SK-N-MC (cell line): ENCODE measurements at regions not wholly inside any gene's neighbourhood (a gene's known extent, or its start where the extent isn't known, plus 50 kb on each side); places are given as distances from the start of the nearest gene placed in this dataset.

Source experiments
- DNase-seq: peaks from one replicate; pipeline ENCODE4 v3.0.0-alpha.2; 2011; ENCODE audit warnings: low read depth, low spot score
- H3K27ac ChIP-seq: fragments of 200-600 bp; sonication (generic); 2 replicates; pipeline ENCODE4 v1.5.1; 2016; ENCODE audit warnings: mixed run types
- H3K36me3 ChIP-seq: fragments of 200-600 bp; sonication (generic); 2 replicates; pipeline ENCODE4 v1.6.1; 2017; ENCODE audit warnings: antibody characterized with exemption, low read length, mixed read lengths; ENCODE audit not compliant: insufficient read depth
- H3K4me3 ChIP-seq: fragments of 200-600 bp; sonication (generic); 2 replicates; pipeline ENCODE4 v1.5.1; 2016
- H3K9ac ChIP-seq: fragments of 200-600 bp; sonication (generic); 2 replicates; pipeline ENCODE4 v1.8.0; 2017; ENCODE audit warnings: mixed run types, mixed read lengths; ENCODE audit not compliant: insufficient read length
- H3K9me3 ChIP-seq: fragments of 200-600 bp; sonication (generic); 2 replicates; pipeline ENCODE4 v1.6.1; 2017; ENCODE audit warnings: low read depth, mild to moderate bottlenecking, antibody characterized with exemption, low read length, moderate library complexity, mixed read lengths
- EZH2 ChIP-seq: fragments of 200-600 bp; sonication (generic); IDR thresholded peaks from one replicate; pipeline ENCODE4 v1.6.1; 2017; ENCODE audit warnings: antibody characterized with exemption
- FOXP2 ChIP-seq: optimal IDR thresholded peaks from 2 replicates; pipeline ENCODE3; 2011; ENCODE audit warnings: mild to moderate bottlenecking, moderate library complexity; ENCODE audit not compliant: insufficient read depth; ENCODE audit errors: extremely low read length, control extremely low read depth
- POLR2AphosphoS5 ChIP-seq: IDR thresholded peaks from 2 replicates; pipeline ENCODE4 v1.6.1; 2012; ENCODE audit warnings: mild to moderate bottlenecking, low read depth, low read length, borderline replicate concordance

DNA sequence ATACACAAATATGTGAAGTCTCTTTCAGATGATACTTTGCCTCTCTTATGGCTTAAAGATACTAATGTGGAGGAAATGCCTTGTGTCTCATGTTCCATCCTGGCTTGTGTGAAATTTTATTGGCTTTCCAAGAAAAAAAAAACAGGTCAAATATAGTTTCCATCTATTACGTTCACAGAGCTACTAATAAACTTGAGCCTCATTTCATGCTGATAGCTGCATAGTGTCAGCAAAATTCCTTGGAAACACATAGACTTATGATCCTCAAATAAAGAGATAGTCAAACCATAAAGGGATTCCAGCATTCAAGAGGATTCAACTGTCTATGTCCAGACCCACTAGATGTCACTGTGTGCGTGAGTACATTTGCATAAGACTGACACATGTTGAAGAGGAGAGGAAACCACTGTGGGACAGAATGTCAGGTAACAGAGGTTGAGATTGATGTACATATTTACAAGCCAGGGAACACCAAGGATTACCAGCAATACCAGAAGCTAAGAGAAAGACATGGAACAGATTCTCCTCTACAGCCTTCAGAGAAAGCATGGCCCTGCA is 266.6 kb downstream of the COL12A1 start:
- H3K4me3 ChIP-seq: no peak overlapping the region
- no peaks in the 10 kb centered on the region for H3K9me3 ChIP-seq
- TF ChIP-seq POLR2AphosphoS5 (no peak), EZH2 (no peak), FOXP2 (no peak)
- no peaks in the 10 kb centered on the region for H3K36me3 ChIP-seq
- H3K27ac ChIP-seq: no peak overlapping the region
- H3K9ac ChIP-seq: no peak overlapping the region
- no peak for DNase-seq

DNA sequence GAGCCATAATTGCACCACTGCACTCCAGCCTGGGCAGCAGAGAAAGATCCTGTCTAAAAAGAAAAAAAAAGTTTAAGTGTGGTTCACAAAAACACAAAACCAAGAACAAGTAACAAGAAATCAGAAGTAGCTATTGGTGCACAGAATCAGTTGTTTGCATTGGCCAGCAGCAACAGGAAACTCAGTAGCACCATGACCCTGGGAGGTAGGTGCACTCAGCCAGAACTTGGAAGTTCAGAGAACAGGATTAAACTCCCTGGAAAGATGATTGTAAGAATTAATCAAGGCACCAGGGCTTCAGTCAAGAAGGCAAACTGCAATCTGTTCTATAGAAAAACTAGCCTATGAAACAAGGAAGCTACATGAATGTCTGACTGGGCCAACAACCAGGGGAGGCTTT is 267.9 kb downstream of the COL12A1 start:
- Histone ChIP-seq H3K9ac (no peak overlapping the region), H3K4me3 (no peak overlapping the region), H3K27ac (no peak overlapping the region), H3K36me3 (no peaks in the 10 kb centered on the region), H3K9me3 (no peaks in the 10 kb centered on the region)
- no peak for DNase-seq
- TF ChIP-seq EZH2 (no peak), POLR2AphosphoS5 (no peak), FOXP2 (no peak)

- no peak overlapping the region for H3K4me3 ChIP-seq
- DNase-seq: no peak
- no peak overlapping the region for H3K9ac ChIP-seq
- H3K36me3 ChIP-seq: no peaks in the 10 kb centered on the region
- TF ChIP-seq FOXP2: no peak
- no peaks in the 10 kb centered on the region for H3K9me3 ChIP-seq
- no peak overlapping the region for H3K27ac ChIP-seq
Measured at GRCh38 chr6:74936886-74937285, 269.0 kb downstream of the COL12A1 start.

GRCh38 chr6:74932232-74932888 is 273.5 kb downstream of the COL12A1 start:
- DNase-seq: no peak
- Histone ChIP-seq H3K36me3 (no peaks in the 10 kb centered on the region), H3K9me3 (no peaks in the 10 kb centered on the region), H3K9ac (no peak overlapping the region), H3K27ac (no peak overlapping the region), H3K4me3 (no peak overlapping the region)
- TF ChIP-seq FOXP2 (no peak), EZH2 (no peak), POLR2AphosphoS5 (no peak)

GRCh38 chr6:74931558-74931957 is 274.3 kb downstream of the COL12A1 start:
- TF ChIP-seq EZH2 (no peak), POLR2AphosphoS5 (no peak)
- Histone ChIP-seq H3K9me3 (no peaks in the 10 kb centered on the region), H3K4me3 (no peak overlapping the region), H3K36me3 (no peaks in the 10 kb centered on the region), H3K27ac (no peak overlapping the region), H3K9ac (no peak overlapping the region)
- DNase-seq: no peak

- no peaks in the 10 kb centered on the region for H3K9me3 ChIP-seq
- TF ChIP-seq FOXP2 (no peak), POLR2AphosphoS5 (no peak), EZH2 (no peak)
- H3K4me3 ChIP-seq: no peak overlapping the region
- no peak for DNase-seq
- no peak overlapping the region for H3K9ac ChIP-seq
- no peaks in the 10 kb centered on the region for H3K36me3 ChIP-seq
- no peak overlapping the region for H3K27ac ChIP-seq
Measured at GRCh38 chr6:74928203-74928602, 277.6 kb downstream of the COL12A1 start.

DNA sequence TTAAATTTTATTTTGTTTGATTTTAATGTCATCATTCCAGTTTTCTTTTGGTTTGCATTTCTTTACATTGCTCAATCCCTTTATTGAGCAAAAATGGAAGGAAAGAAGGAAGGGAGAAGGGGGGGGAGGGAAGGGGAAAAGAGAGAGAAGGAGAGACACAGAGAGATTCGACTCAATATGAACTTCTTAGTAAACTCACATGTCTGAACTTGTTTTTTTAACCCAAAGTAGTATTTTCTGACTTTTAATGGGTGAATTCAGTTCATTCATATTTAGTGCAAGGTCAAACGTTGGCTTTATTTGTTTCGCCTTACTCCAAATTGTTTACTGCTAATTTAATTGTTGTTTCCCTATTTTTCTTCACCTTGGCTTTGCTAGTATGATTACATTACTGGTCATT is 278.6 kb downstream of the COL12A1 start:
- no peak for DNase-seq
- no peaks in the 10 kb centered on the region for H3K9me3 ChIP-seq
- H3K27ac ChIP-seq: no peak overlapping the region
- no peaks in the 10 kb centered on the region for H3K36me3 ChIP-seq
- no peak overlapping the region for H3K4me3 ChIP-seq
- no peak for TF ChIP-seq FOXP2
- no peak for TF ChIP-seq EZH2
- no peak for TF ChIP-seq POLR2AphosphoS5
- H3K9ac ChIP-seq: no peak overlapping the region

- Histone ChIP-seq H3K9me3 (no peaks in the 10 kb centered on the region), H3K9ac (no peak overlapping the region), H3K27ac (no peak overlapping the region), H3K36me3 (no peaks in the 10 kb centered on the region), H3K4me3 (no peak overlapping the region)
- DNase-seq: no peak
- no peak for TF ChIP-seq FOXP2
- no peak for TF ChIP-seq EZH2
- no peak for TF ChIP-seq POLR2AphosphoS5
Measured at GRCh38 chr6:74925683-74926082, 280.2 kb downstream of the COL12A1 start.

DNA sequence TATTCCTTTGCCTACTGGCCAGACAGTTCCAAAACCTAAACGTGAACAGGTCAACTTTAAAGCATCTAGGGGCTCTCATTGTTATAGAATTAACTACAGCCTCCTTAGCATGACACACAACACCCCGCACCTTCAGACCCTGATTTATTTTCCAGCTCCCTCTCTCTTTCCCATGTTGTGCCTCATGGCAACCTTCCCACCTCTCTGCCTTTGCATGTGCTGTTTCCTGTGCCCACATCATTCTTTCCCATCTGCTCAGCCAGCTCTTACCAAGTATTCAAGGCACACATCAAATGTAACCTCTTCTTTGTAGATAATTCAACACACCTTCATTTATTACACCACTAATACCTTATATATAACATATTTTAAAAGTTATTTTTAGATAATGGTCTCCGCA is 291.0 kb downstream of the COL12A1 start:
- Histone ChIP-seq H3K9ac (no peak overlapping the region), H3K27ac (no peak overlapping the region)

More for the DNA sequence above, 291.0 kb downstream of the COL12A1 start:
- no peaks in the 10 kb centered on the region for H3K36me3 ChIP-seq
- H3K9me3 ChIP-seq: no peaks in the 10 kb centered on the region
- TF ChIP-seq POLR2AphosphoS5: no peak
- TF ChIP-seq FOXP2: no peak
- TF ChIP-seq EZH2: no peak
- no peak for DNase-seq
- no peak overlapping the region for H3K4me3 ChIP-seq
